ENCODE measurements at regions not wholly inside any gene's neighbourhood (a gene's known extent, or its start where the extent isn't known, plus 50 kb on each side); places are given as distances from the start of the nearest gene placed in this dataset.

- FAIRE-seq (no peak), DNase-seq (ENCODE audit: low read depth) (no peak)
- no peak for TF ChIP-seq CTCF (IDR thresholded peaks at IDR 0.05; ENCODE audit: insufficient read depth, low read length, severe bottlenecking)
- H3K36me3 ChIP-seq (ENCODE audit: control insufficient read depth, insufficient read depth, low read length), result no peaks in the 10 kb centered on the region
- no peaks in the 10 kb centered on the region for H3K27me3 ChIP-seq (ENCODE audit: control insufficient read depth, insufficient read depth, low read length)
- H3K4me3 ChIP-seq (ENCODE audit: low read depth, low read length), result no peak overlapping the region
Observed at GRCh38 chr6:156502969-156503504, 274.1 kb upstream of the ARID1B start.

GRCh38 chr6:156497618-156498017 lies 279.6 kb upstream of the ARID1B start:
- FAIRE-seq (no peak), DNase-seq (ENCODE audit: low read depth) (no peak)
- Histone ChIP-seq H3K27me3 (ENCODE audit: control insufficient read depth, insufficient read depth, low read length) (no peaks in the 10 kb centered on the region), H3K36me3 (ENCODE audit: control insufficient read depth, insufficient read depth, low read length) (no peaks in the 10 kb centered on the region), H3K4me3 (ENCODE audit: low read depth, low read length) (no peak overlapping the region)
- TF ChIP-seq CTCF (IDR thresholded peaks at IDR 0.05; ENCODE audit: insufficient read depth, low read length, severe bottlenecking), result no peak

- Histone ChIP-seq H3K4me3 (ENCODE audit: low read depth, low read length) (no peak overlapping the region), H3K36me3 (ENCODE audit: control insufficient read depth, insufficient read depth, low read length) (no peaks in the 10 kb centered on the region), H3K27me3 (ENCODE audit: control insufficient read depth, insufficient read depth, low read length) (no peaks in the 10 kb centered on the region)
- FAIRE-seq (no peak), DNase-seq (ENCODE audit: low read depth) (no peak)
- no peak for TF ChIP-seq CTCF (IDR thresholded peaks at IDR 0.05; ENCODE audit: insufficient read depth, low read length, severe bottlenecking)
Observed at GRCh38 chr6:156487877-156488276, 289.3 kb upstream of the ARID1B start.

- no peaks in the 10 kb centered on the region for H3K27me3 ChIP-seq (ENCODE audit: control insufficient read depth, insufficient read depth, low read length)
- no peak for DNase-seq (ENCODE audit: low read depth)
- no peak for FAIRE-seq
- no peaks in the 10 kb centered on the region for H3K36me3 ChIP-seq (ENCODE audit: control insufficient read depth, insufficient read depth, low read length)
- no peak for TF ChIP-seq CTCF (IDR thresholded peaks at IDR 0.05; ENCODE audit: insufficient read depth, low read length, severe bottlenecking)
- H3K4me3 ChIP-seq (ENCODE audit: low read depth, low read length), result no peak overlapping the region
Observed at GRCh38 chr6:156485150-156485549, 292.0 kb upstream of the ARID1B start.

- no peak for DNase-seq (ENCODE audit: low read depth)
- FAIRE-seq, result no peak
- no peak for TF ChIP-seq CTCF (IDR thresholded peaks at IDR 0.05; ENCODE audit: insufficient read depth, low read length, severe bottlenecking)
- H3K27me3 ChIP-seq (ENCODE audit: control insufficient read depth, insufficient read depth, low read length), result no peaks in the 10 kb centered on the region
- H3K36me3 ChIP-seq (ENCODE audit: control insufficient read depth, insufficient read depth, low read length), result no peaks in the 10 kb centered on the region
- no peak overlapping the region for H3K4me3 ChIP-seq (ENCODE audit: low read depth, low read length)
Observed at GRCh38 chr6:156474507-156475120, 302.6 kb upstream of the ARID1B start.

- Histone ChIP-seq H3K36me3 (ENCODE audit: control insufficient read depth, insufficient read depth, low read length) (no peaks in the 10 kb centered on the region), H3K27me3 (ENCODE audit: control insufficient read depth, insufficient read depth, low read length) (no peaks in the 10 kb centered on the region), H3K4me3 (ENCODE audit: low read depth, low read length) (no peak overlapping the region)
- TF ChIP-seq CTCF (IDR thresholded peaks at IDR 0.05; ENCODE audit: insufficient read depth, low read length, severe bottlenecking), result no peak
- DNase-seq (ENCODE audit: low read depth) (no peak), FAIRE-seq (no peak)
Observed at GRCh38 chr6:156471000-156471399, 306.2 kb upstream of the ARID1B start.
